Progenitor cell of endocrine pancreas (in vitro differentiated cells): ENCODE measurements at regions not wholly inside any gene's neighbourhood (a gene's known extent, or its start where the extent isn't known, plus 50 kb on each side); places are given as distances from the start of the nearest gene placed in this dataset.

Source experiments
- DNase-seq: peaks from one replicate; pipeline ENCODE4 v3.0.0; 2021; ENCODE audit warnings: low spot score; ENCODE audit not compliant: unreplicated experiment
- H3K27ac Mint-ChIP-seq: 2 replicates; pipeline ENCODE4 v1.8.0; 2021; ENCODE audit warnings: mild to moderate bottlenecking, moderate library complexity, mixed read lengths
- H3K27me3 Mint-ChIP-seq: 2 replicates; pipeline ENCODE4 v1.8.0; 2021; ENCODE audit warnings: mixed read lengths
- H3K36me3 Mint-ChIP-seq: 2 replicates; pipeline ENCODE4 v1.8.0; 2022; ENCODE audit warnings: mixed read lengths; ENCODE audit not compliant: insufficient read depth
- H3K4me1 Mint-ChIP-seq: 2 replicates; pipeline ENCODE4 v1.8.0; 2021; ENCODE audit warnings: low read depth, mixed read lengths
- H3K4me3 Mint-ChIP-seq: 2 replicates; pipeline ENCODE4 v1.8.0; 2021; ENCODE audit warnings: low read depth, mild to moderate bottlenecking, moderate library complexity, mixed read lengths
- H3K9me3 Mint-ChIP-seq: 2 replicates; pipeline ENCODE4 v1.8.0; 2021; ENCODE audit warnings: low read depth, mixed read lengths
- TF ChIP-seq, protein P1 (sequence below): fragments of 200-600 bp; sonication (generic); IDR thresholded peaks from one replicate; pipeline ENCODE4 v1.5.0; 2021; ENCODE audit warnings: antibody characterized with exemption, mild to moderate bottlenecking; ENCODE audit not compliant: unreplicated experiment

- TF ChIP-seq, protein P1, sequence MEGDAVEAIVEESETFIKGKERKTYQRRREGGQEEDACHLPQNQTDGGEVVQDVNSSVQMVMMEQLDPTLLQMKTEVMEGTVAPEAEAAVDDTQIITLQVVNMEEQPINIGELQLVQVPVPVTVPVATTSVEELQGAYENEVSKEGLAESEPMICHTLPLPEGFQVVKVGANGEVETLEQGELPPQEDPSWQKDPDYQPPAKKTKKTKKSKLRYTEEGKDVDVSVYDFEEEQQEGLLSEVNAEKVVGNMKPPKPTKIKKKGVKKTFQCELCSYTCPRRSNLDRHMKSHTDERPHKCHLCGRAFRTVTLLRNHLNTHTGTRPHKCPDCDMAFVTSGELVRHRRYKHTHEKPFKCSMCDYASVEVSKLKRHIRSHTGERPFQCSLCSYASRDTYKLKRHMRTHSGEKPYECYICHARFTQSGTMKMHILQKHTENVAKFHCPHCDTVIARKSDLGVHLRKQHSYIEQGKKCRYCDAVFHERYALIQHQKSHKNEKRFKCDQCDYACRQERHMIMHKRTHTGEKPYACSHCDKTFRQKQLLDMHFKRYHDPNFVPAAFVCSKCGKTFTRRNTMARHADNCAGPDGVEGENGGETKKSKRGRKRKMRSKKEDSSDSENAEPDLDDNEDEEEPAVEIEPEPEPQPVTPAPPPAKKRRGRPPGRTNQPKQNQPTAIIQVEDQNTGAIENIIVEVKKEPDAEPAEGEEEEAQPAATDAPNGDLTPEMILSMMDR = no peak
- H3K9me3 Mint-ChIP-seq = no peaks in the 10 kb centered on the region
- no peaks in the 10 kb centered on the region for H3K27me3 Mint-ChIP-seq
- H3K4me1 Mint-ChIP-seq = no peaks in the 10 kb centered on the region
- no peaks in the 10 kb centered on the region for H3K36me3 Mint-ChIP-seq
- H3K4me3 Mint-ChIP-seq = no peak overlapping the region
- no peak overlapping the region for H3K27ac Mint-ChIP-seq
- DNase-seq = no peak
Measured at GRCh38 chr14:84029720-84030119, 1500.2 kb upstream of the FLRT2 start.

GRCh38 chr14:84036840-84037239, 1493.1 kb upstream of the FLRT2 start:
- Mint-ChIP-seq H3K27ac (no peak overlapping the region), H3K4me3 (no peak overlapping the region), H3K9me3 (no peaks in the 10 kb centered on the region), H3K27me3 (no peaks in the 10 kb centered on the region), H3K36me3 (no peaks in the 10 kb centered on the region), H3K4me1 (no peaks in the 10 kb centered on the region)
- no peak for DNase-seq
- TF ChIP-seq, protein P1 = no peak

DNA sequence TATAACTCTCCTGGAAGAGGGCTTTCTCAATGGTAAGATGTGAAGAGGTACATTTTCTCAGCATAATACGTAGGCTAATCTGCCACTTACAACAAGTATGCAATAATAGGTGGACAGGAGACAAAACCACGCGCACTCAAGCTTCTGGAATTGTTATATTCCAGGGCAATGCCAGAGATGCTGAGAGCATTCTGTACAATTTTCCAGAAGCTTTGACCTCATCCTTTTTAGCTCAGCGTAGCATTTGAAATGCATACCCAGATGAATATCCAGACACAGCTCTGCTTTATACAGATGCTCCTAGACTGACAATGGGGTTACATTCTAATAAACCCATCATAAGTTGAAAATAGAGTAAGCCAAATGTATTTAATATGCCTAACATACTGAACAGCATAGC, 1492.4 kb upstream of the FLRT2 start:
- H3K4me1 Mint-ChIP-seq = peaks cover 3% of the 10 kb centered on the region
- H3K9me3 Mint-ChIP-seq = no peaks in the 10 kb centered on the region
- no peak overlapping the region for H3K4me3 Mint-ChIP-seq
- no peaks in the 10 kb centered on the region for H3K27me3 Mint-ChIP-seq
- TF ChIP-seq, protein P1 = no peak
- no peak overlapping the region for H3K27ac Mint-ChIP-seq
- no peak for DNase-seq
- no peaks in the 10 kb centered on the region for H3K36me3 Mint-ChIP-seq

DNA sequence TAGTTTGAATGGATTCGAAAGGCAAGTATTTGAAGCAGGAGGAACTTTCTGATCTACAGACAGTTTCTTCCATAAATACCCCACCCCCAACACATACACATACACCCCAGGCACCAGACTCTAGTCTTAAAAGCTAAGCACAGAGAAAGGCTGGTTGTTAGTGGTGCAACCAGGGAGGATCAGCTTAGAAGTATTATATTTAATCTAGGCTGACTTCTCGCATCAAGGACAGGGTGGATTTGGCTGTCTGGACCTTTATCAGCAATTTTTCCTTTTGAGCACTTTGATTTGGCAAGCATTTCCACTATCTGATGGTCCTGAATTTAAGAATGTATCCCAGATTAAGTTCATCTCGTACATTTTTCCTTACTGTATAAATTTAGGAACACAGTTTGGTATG, 1489.8 kb upstream of the FLRT2 start:
- DNase-seq = no peak
- no peak overlapping the region for H3K4me3 Mint-ChIP-seq
- TF ChIP-seq, protein P1 = no peak
- peaks cover 4% of the 10 kb centered on the region for H3K9me3 Mint-ChIP-seq
- no peaks in the 10 kb centered on the region for H3K36me3 Mint-ChIP-seq
- no peaks in the 10 kb centered on the region for H3K27me3 Mint-ChIP-seq
- no peak overlapping the region for H3K27ac Mint-ChIP-seq
- H3K4me1 Mint-ChIP-seq = peaks cover 9% of the 10 kb centered on the region

DNA sequence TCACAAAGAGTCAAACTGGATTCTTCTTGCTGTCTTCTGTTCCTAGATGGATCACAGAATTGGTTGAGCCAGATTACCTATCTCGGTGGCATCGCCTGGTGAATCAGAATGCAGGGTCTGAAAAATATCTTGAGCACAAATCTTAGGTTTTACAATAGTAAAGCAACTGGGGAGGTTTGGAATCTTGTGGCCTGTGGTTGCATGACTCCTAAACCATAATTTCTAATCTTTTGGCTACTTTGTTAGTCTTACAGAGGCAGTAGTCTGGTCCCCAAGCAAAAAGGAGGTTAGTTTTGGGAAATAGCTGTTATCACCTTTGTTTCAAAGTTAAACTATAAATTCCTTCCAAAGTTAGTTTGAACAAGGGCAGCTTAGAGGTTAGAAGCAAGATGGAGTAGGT, 1488.5 kb upstream of the FLRT2 start:
- H3K9me3 Mint-ChIP-seq = peaks cover 4% of the 10 kb centered on the region
- H3K4me3 Mint-ChIP-seq = no peak overlapping the region
- H3K4me1 Mint-ChIP-seq = peaks cover 9% of the 10 kb centered on the region
- DNase-seq = no peak
- H3K27me3 Mint-ChIP-seq = no peaks in the 10 kb centered on the region
- H3K36me3 Mint-ChIP-seq = no peaks in the 10 kb centered on the region
- no peak overlapping the region for H3K27ac Mint-ChIP-seq
- TF ChIP-seq, protein P1 = no peak
